C4-2B (cell line): ENCODE measurements at regions not wholly inside any gene's neighbourhood (a gene's known extent, or its start where the extent isn't known, plus 50 kb on each side); places are given as distances from the start of the nearest gene placed in this dataset.

Experiments
- ZFX ChIP-seq: fragments of 450-650 bp; IDR thresholded peaks from 2 replicates; pipeline ENCODE4 v1.6.1; 2017
- TF ChIP-seq, protein P1 (sequence below): fragments of 450-650 bp; conservative IDR thresholded peaks from 2 replicates; pipeline ENCODE4 v1.5.1; 2017; ENCODE audit warnings: mild to moderate bottlenecking

DNA sequence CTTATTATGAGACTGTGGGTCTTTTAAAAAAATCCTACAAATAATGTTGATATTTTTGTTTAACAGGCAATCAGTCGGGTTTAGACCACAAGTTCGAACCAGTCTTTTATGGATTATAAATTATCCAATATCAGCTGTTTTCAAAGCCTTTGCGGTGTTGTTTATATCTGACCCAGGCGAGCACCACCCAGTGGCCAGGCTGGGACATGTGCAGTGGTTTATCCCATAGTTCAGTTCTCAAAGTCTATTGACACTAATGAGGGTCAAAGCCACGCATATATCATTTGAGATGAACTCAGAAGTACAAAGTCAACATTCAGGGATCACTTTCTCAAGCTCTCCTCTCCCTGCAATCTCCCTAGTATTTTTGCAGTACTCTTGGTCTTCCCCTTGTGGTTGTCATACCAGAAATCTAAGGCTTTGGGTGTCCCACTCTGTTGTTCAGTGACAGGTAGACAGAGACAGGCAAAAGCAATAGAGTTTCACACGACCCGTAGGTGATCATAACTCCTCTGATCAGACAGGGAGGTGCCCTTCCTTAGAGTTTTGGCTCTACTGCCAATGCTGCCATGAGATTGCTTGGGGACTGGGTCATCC, 117.4 kb upstream of the POM121L12 start:
- TF ChIP-seq, protein P1, sequence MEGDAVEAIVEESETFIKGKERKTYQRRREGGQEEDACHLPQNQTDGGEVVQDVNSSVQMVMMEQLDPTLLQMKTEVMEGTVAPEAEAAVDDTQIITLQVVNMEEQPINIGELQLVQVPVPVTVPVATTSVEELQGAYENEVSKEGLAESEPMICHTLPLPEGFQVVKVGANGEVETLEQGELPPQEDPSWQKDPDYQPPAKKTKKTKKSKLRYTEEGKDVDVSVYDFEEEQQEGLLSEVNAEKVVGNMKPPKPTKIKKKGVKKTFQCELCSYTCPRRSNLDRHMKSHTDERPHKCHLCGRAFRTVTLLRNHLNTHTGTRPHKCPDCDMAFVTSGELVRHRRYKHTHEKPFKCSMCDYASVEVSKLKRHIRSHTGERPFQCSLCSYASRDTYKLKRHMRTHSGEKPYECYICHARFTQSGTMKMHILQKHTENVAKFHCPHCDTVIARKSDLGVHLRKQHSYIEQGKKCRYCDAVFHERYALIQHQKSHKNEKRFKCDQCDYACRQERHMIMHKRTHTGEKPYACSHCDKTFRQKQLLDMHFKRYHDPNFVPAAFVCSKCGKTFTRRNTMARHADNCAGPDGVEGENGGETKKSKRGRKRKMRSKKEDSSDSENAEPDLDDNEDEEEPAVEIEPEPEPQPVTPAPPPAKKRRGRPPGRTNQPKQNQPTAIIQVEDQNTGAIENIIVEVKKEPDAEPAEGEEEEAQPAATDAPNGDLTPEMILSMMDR = peak; percentile 89
- no peak for TF ChIP-seq ZFX
